Heart left ventricle (tissue), 16 donors: ENCODE measurements at regions not wholly inside any gene's neighbourhood (a gene's known extent, or its start where the extent isn't known, plus 50 kb on each side); places are given as distances from the start of the nearest gene placed in this dataset.

Source experiments
- ATAC-seq, 4 donors: fragments of 200-7000 bp; cut with Tn5 transposase; one replicate each; pipeline ENCODE4 v1.9.1; 2020 to 2022; ENCODE audit warnings: moderate library complexity in 4 of 4, mild to moderate bottlenecking in 3 of 4, moderate number of reproducible peaks in 1 of 4
- DNase-seq, 5 donors: peaks; one replicate each; pipeline ENCODE4 v3.0.0-alpha.2; 2020
- H3K27ac ChIP-seq, 12 donors: fragments of 200-600 bp; sonication (generic) in 4 of 12; one replicate each; pipeline versions ENCODE4 v1.5.0 to v1.8.0; 2016 to 2022; ENCODE audit warnings: mild to moderate bottlenecking in 2 of 12
- H3K27me3 ChIP-seq, 9 donors: fragments of 200-600 bp; sonication (generic) in 2 of 9; one replicate each; pipeline versions ENCODE4 v1.5.1 to v1.8.0; 2016 to 2022; ENCODE audit warnings: mild to moderate bottlenecking in 3 of 9
- H3K36me3 ChIP-seq, 9 donors: fragments of 200-600 bp; sonication (generic) in 2 of 9; one replicate each; pipeline versions ENCODE4 v1.5.0 to v1.8.0; 2018 to 2022; ENCODE audit warnings: mild to moderate bottlenecking in 2 of 9
- H3K4me1 ChIP-seq, 12 donors: fragments of 200-600 bp; sonication (generic) in 4 of 12; one replicate each; pipeline versions ENCODE4 v1.5.0 to v1.8.0; 2016 to 2022; ENCODE audit warnings: mild to moderate bottlenecking in 3 of 12
- H3K4me3 ChIP-seq, 12 donors: fragments of 200-600 bp; sonication (generic) in 4 of 12; one replicate each; pipeline versions ENCODE4 v1.5.0 to v1.8.0; 2017 to 2022; ENCODE audit warnings: mild to moderate bottlenecking in 9 of 12, moderate library complexity in 4 of 12
- H3K9me3 ChIP-seq, 12 donors: fragments of 200-600 bp; sonication (generic) in 4 of 12; one replicate each; pipeline versions ENCODE4 v1.5.0 to v1.8.0; 2016 to 2022; ENCODE audit warnings: mild to moderate bottlenecking in 1 of 12
- POLR2A ChIP-seq, 2 donors: fragments of 450-650 bp; IDR thresholded peaks; one replicate each; pipeline ENCODE4 v1.6.1; 2017; ENCODE audit warnings: antibody characterized with exemption in 2 of 2, mild to moderate bottlenecking in 2 of 2, moderate library complexity in 2 of 2
- WGBS, 4 donors: extraction: QIAGEN DNeasy Blood & Tissue Kit in 2 of 4; methylation state at CpG; one replicate each; pipeline versions ENCODE4 v1.1.5 to v1.1.7; 2013 to 2018; 5-methylcytosine and 5-hydroxymethylcytosine counted together
- intact Hi-C, 10 donors: fragments of 100-400 bp; cut with DNase I; formaldehyde crosslinking; loops; one replicate each; pipeline versions ENCODE4 v1.11.1 to v1.14.2; 2022
- TF ChIP-seq, protein P1 (sequence below), 12 donors: fragments of 200-600 bp; sonication (generic) in 4 of 12; IDR thresholded peaks; one replicate each; pipeline versions ENCODE4 v1.5.0 to v1.8.0; 2018 to 2022; ENCODE audit warnings: antibody characterized with exemption in 12 of 12, mild to moderate bottlenecking in 5 of 12
- donor health status: ischemic (EF 13 %, LVEDD 7.1; RV severe dilation, severe dysfunction).
- donor health status: healthy with polysubstance abuse.
- donor health status: DM: no; HTN: yes; CAD: no.
- donor health status: DM: no; HTN: no; CAD: no.
- donor health status: ischemic (EF 25% LVEDD 6.9; RV normal size, moderate dysfunction).
- donor health status: ischemic (EF 25% LVEDD 5.7; RV mildly dilated, moderate dysfunction).
- donor health status: healthy.
- donor health status: DM: yes; HTN: yes; CAD: no.
- donor health status: ischemic (EF 35%, LVEDD 5.7; RV mildly dilated, moderate dysfunction).
- donor health status: nonischemic (EF 11% LVEDD 7.7; RV severe dilation, severe dysfunction).
- donor health status: DM: yes; HTN: yes; CAD: no.
- donor health status: PGD.
- donor health status: ischemic (EF 29% LVEDD 5.4; RV normal size, mild dysfunction).
- donor health status: nonischemic (EF 23%, LVEDD 6.1; RV moderate dilation, normal function).

DNA sequence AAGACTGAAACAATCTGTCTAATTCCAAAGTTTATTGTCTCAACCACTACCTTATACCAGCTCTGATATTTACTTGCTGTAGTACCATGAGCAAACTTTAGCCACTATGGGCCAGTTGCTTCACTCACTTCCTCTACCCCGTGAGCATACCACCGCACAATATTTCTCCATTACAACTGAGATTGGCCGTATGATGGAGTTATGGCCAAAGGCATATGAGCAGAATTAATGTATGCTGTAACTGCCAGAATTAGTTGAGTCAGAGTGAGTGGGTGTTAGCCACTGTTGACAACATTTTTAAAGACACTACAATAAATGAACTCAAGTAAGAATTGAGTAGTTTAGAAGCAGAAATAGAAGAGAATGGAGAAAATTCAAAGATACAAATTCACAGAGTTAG lies 69.7 kb downstream of the LRATD1 start:
- WGBS, 4 donors, result 91 to 95% (median 91%) methylated on average over 3 of the region's 3 CpGs
- TF ChIP-seq, protein P1, sequence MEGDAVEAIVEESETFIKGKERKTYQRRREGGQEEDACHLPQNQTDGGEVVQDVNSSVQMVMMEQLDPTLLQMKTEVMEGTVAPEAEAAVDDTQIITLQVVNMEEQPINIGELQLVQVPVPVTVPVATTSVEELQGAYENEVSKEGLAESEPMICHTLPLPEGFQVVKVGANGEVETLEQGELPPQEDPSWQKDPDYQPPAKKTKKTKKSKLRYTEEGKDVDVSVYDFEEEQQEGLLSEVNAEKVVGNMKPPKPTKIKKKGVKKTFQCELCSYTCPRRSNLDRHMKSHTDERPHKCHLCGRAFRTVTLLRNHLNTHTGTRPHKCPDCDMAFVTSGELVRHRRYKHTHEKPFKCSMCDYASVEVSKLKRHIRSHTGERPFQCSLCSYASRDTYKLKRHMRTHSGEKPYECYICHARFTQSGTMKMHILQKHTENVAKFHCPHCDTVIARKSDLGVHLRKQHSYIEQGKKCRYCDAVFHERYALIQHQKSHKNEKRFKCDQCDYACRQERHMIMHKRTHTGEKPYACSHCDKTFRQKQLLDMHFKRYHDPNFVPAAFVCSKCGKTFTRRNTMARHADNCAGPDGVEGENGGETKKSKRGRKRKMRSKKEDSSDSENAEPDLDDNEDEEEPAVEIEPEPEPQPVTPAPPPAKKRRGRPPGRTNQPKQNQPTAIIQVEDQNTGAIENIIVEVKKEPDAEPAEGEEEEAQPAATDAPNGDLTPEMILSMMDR (IDR thresholded peaks at IDR 0.05), result no peak
- no peak for TF ChIP-seq POLR2A (IDR thresholded peaks at IDR 0.05)
- DNase-seq (no peak), ATAC-seq (no peak)
- no peaks in the 10 kb centered on the region for H3K4me1 ChIP-seq
- no peaks in the 10 kb centered on the region for H3K27me3 ChIP-seq
- H3K4me3 ChIP-seq, result no peak overlapping the region
- no peaks in the 10 kb centered on the region for H3K9me3 ChIP-seq
- H3K27ac ChIP-seq, result no peak overlapping the region
- no peaks in the 10 kb centered on the region for H3K36me3 ChIP-seq
- intact Hi-C loops, result no loop called here

DNA sequence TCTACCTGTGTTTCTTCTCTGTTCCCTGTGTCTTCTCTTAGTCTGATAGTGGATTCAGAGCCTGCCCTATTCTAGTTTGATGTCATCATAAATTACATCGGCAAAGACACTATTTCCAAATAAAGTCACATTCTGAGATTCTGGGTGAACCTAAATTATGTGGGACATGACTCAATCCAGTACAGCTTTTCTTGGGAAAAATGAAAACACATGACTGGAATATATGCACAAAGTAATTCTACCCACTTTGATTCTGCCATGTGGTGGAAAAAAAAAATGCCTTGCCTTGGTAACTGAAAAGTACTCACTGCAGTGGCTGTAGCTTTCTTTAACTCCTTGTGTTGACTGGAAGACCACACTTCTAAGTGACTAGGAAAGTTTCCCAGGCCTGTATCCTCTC lies 73.7 kb downstream of the LRATD1 start:
- no peaks in the 10 kb centered on the region for H3K27me3 ChIP-seq
- 88 to 100% (median 97%) methylated on average over 1 of the region's 1 CpG for WGBS, 4 donors
- no peak overlapping the region for H3K27ac ChIP-seq
- no peaks in the 10 kb centered on the region for H3K9me3 ChIP-seq
- TF ChIP-seq, protein P1 (IDR thresholded peaks at IDR 0.05), result no peak
- TF ChIP-seq POLR2A (IDR thresholded peaks at IDR 0.05), result no peak
- H3K4me1 ChIP-seq, result no peaks in the 10 kb centered on the region
- ATAC-seq (no peak), DNase-seq (no peak)
- intact Hi-C loops, result no loop called here
- H3K36me3 ChIP-seq, result no peaks in the 10 kb centered on the region
- H3K4me3 ChIP-seq, result no peak overlapping the region

DNA sequence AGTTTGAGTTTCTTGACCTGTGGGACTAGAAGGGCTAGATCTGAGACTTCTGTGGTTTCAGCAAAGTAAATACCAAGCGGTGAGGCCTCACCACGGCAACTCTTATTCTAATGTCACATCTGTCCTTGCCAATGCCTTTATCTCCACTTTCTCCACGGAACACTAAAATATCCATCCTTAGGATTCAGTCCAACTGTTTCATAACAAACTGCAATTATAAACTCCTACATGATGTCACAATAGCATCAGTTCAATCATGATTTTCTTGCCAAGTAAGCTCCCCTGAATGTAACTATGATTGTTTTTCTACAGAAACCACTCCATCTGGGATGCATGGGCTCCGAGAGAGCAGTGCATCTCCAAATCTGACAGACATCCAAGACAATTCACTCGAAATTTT lies 79.6 kb downstream of the LRATD1 start:
- Histone ChIP-seq H3K9me3 (no peaks in the 10 kb centered on the region), H3K27ac (no peak overlapping the region), H3K4me3 (no peak overlapping the region), H3K4me1 (no peaks in the 10 kb centered on the region), H3K27me3 (no peaks in the 10 kb centered on the region), H3K36me3 (no peaks in the 10 kb centered on the region)
- ATAC-seq, result no peak
- intact Hi-C loops, result no loop called here
- TF ChIP-seq, protein P1 (IDR thresholded peaks at IDR 0.05), result no peak
- no peak for TF ChIP-seq POLR2A (IDR thresholded peaks at IDR 0.05)
- DNase-seq, result no peak
- WGBS, 4 donors, result 63 to 72% (median 65%) methylated on average over 5 of the region's 5 CpGs

DNA sequence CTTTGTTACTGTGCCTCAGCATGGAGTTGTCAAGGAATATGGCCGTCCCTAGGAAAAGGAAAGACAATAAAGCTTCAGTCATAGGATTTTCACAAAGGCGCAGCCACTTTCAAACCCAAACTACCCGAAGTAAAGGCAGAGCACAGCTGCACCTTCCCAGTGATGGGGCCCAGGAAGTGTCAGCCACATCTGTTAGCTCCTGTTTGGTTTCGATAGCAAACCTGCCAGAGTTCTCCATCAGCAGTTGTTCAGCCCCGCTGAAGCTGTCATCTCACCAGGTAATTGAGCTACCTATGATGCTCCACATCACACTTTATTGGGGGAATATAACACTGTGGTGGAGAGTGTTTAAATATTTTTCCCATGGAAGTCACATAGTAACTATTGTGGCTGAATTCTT lies 80.7 kb downstream of the LRATD1 start:
- 82 to 87% (median 83%) methylated on average over 5 of the region's 5 CpGs for WGBS, 4 donors
- Histone ChIP-seq H3K4me3 (no peak overlapping the region), H3K27me3 (no peaks in the 10 kb centered on the region), H3K4me1 (no peaks in the 10 kb centered on the region), H3K27ac (no peak overlapping the region), H3K36me3 (no peaks in the 10 kb centered on the region), H3K9me3 (no peaks in the 10 kb centered on the region)
- ATAC-seq (no peak), DNase-seq (no peak)
- intact Hi-C loops, result no loop called here
- TF ChIP-seq POLR2A (IDR thresholded peaks at IDR 0.05), result no peak
- TF ChIP-seq, protein P1 (IDR thresholded peaks at IDR 0.05), result no peak
